ENCODE measurements at regions not wholly inside any gene's neighbourhood (a gene's known extent, or its start where the extent isn't known, plus 50 kb on each side); places are given as distances from the start of the nearest gene placed in this dataset.

- Histone ChIP-seq H3K9me3 (ENCODE audit: control insufficient read depth in 4 of 4, low read length in 3 of 4) (peaks cover 0 to 2% (median 0%) of the 10 kb centered on the region in 4 donors), H3K4me1 (ENCODE audit: control insufficient read depth in 4 of 4, insufficient read depth in 4 of 4, low read length in 3 of 4) (no peaks in the 10 kb centered on the region), H3K36me3 (ENCODE audit: control insufficient read depth in 4 of 4, insufficient read depth in 3 of 4, low read depth in 1 of 4, low read length in 3 of 4) (no peaks in the 10 kb centered on the region), H3K4me3 (ENCODE audit: low read depth in 1 of 3, low read length in 3 of 3) (no peak overlapping the region), H3K27ac (ENCODE audit: low read depth in 1 of 2, low read length in 2 of 2) (no peak overlapping the region), H3K27me3 (ENCODE audit: control insufficient read depth in 4 of 4, insufficient read depth in 4 of 4, low read length in 3 of 4) (peaks cover 0 to 11% (median 8%) of the 10 kb centered on the region in 4 donors), H3K9ac (ENCODE audit: low read depth in 1 of 2, low read length in 2 of 2) (no peak overlapping the region)
- 93% methylated on average over 11 of the region's 11 CpGs for WGBS
- no peak for TF ChIP-seq FOXA1 (IDR thresholded peaks at IDR 0.05)
- no peak for TF ChIP-seq TAF1 (conservative IDR thresholded peaks at IDR 0.05)
- TF ChIP-seq RAD21 (IDR thresholded peaks at IDR 0.05): no peak
- no peak for TF ChIP-seq GABPA (IDR thresholded peaks at IDR 0.05 in 1 of 2, conservative IDR thresholded peaks at IDR 0.05 in 1 of 2)
- TF ChIP-seq NR2F2 (IDR thresholded peaks at IDR 0.05): no peak
- TF ChIP-seq YY1 (IDR thresholded peaks at IDR 0.05): no peak
- no peak for TF ChIP-seq RXRA (IDR thresholded peaks at IDR 0.05)
- TF ChIP-seq MAX (IDR thresholded peaks at IDR 0.05): no peak
- no peak for TF ChIP-seq SP1 (IDR thresholded peaks at IDR 0.05)
- TF ChIP-seq ATF3 (IDR thresholded peaks at IDR 0.05): no peak
- TF ChIP-seq FOXA2 (IDR thresholded peaks at IDR 0.05): no peak
- TF ChIP-seq REST (IDR thresholded peaks at IDR 0.05): no peak
- no peak for TF ChIP-seq EGR1 (IDR thresholded peaks at IDR 0.05; ENCODE audit: low read depth in 2 of 2)
- no peak for TF ChIP-seq CTCF (IDR thresholded peaks at IDR 0.05; ENCODE audit: low read depth, low read length, missing input control)
- DNase-seq (ENCODE audit: low spot score): no peak
Measured at GRCh38 chr15:100705841-100706240, 103.5 kb downstream of the ASB7 start.

- no peak overlapping the region for H3K9ac ChIP-seq (ENCODE audit: low read depth in 1 of 2, low read length in 2 of 2)
- no peak overlapping the region for H3K27ac ChIP-seq (ENCODE audit: low read depth in 1 of 2, low read length in 2 of 2)
- TF ChIP-seq ATF3 (IDR thresholded peaks at IDR 0.05): no peak
- no peak for TF ChIP-seq CTCF (IDR thresholded peaks at IDR 0.05; ENCODE audit: low read depth, low read length, missing input control)
- TF ChIP-seq HNF4A (conservative IDR thresholded peaks at IDR 0.05): no peak
- no peak for TF ChIP-seq FOXA1 (IDR thresholded peaks at IDR 0.05)
- TF ChIP-seq HNF4G (IDR thresholded peaks at IDR 0.05): no peak
- no peak for TF ChIP-seq YY1 (IDR thresholded peaks at IDR 0.05)
- H3K27me3 ChIP-seq (ENCODE audit: control insufficient read depth in 4 of 4, insufficient read depth in 4 of 4, low read length in 3 of 4): peaks cover 0 to 17% (median 8%) of the 10 kb centered on the region in 4 donors
- no peaks in the 10 kb centered on the region for H3K36me3 ChIP-seq (ENCODE audit: control insufficient read depth in 4 of 4, insufficient read depth in 3 of 4, low read depth in 1 of 4, low read length in 3 of 4)
- no peaks in the 10 kb centered on the region for H3K4me1 ChIP-seq (ENCODE audit: control insufficient read depth in 4 of 4, insufficient read depth in 4 of 4, low read length in 3 of 4)
- H3K9me3 ChIP-seq (ENCODE audit: control insufficient read depth in 4 of 4, low read length in 3 of 4): peaks cover 0 to 2% (median 0%) of the 10 kb centered on the region in 4 donors
- 53% methylated on average over 4 of the region's 4 CpGs for WGBS
- DNase-seq (ENCODE audit: low spot score): no peak
- H3K4me3 ChIP-seq (ENCODE audit: low read depth in 1 of 3, low read length in 3 of 3): no peak overlapping the region
Measured at GRCh38 chr15:100707229-100707628, 104.8 kb downstream of the ASB7 start.

All from liver (tissue), 8 donors.